ENCODE measurements at regions not wholly inside any gene's neighbourhood (a gene's known extent, or its start where the extent isn't known, plus 50 kb on each side); places are given as distances from the start of the nearest gene placed in this dataset.
"Not testable (repeated sequence)": the region's sequence is repeated elsewhere in the genome, so short reads cannot be mapped to it uniquely, and the experiment has no call there.

DNA sequence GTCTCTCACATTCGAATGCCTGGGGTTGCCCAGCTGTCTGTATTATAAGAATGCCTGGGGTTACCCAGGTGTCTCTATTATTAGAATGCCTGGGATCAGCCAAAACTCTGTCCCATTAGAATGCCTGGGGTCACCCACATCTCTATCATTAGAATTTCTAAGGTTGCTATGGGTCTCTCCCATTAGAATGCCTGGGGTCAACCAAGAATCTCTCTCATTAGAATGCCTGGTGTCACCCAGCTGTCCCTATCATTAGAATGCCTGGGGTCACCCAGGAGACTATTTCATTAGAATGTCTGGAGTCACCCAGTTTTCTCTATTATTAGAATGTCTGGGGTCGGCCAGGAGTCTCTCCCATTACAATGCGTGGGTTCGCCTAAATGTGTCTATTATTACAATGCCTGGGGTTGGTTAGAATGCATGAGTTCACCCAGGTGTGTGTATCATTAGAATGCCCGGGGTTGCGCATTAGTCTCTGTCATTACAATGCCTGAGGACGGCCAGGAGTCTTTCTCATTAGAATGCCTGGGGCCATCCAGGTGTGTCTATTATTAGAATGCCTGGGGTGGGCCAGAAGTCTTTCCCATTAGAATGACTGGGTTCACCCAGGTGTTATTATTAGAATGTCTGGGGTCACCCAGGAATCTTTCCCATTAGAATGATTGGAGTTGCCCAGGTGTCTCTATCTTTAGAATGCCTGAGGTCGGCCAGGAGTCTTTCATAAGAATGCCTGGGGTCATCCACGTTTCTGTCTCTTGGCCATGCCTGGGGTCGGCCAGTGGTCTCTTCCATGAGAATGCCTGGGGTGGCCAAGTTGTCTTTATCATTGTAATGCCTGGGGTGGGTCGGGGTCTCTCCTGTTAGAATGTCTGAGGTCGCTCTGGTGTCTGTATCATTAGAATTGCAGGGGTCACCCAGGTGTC is 59.6 kb downstream of the RNF187 start:
- no peak for DNase-seq (ENCODE audit: low spot score)

DNA sequence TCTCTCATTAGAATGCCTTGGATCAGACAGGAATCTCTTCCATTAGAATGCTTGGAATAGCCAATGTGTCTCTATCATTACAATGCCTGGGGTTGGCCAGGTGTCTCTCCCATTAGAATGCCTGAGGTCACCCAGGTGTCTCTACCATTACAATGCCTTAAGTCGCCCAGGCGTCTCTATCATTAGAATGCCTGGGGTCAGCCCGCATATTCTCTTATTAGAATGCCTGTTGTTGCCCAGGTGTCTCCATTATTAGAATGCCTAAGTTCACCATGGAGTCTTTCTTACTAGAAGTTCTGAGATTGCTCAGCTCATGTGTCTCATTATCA is 60.2 kb downstream of the RNF187 start:
- no peak for DNase-seq (ENCODE audit: low spot score)

- no peak for DNase-seq (ENCODE audit: low spot score)
Observed at GRCh38 chr1:228548788-228549187, 61.6 kb downstream of the RNF187 start.

- DNase-seq (ENCODE audit: low spot score): no peak
Observed at GRCh38 chr1:228552596-228553176, 65.5 kb downstream of the RNF187 start.

DNA sequence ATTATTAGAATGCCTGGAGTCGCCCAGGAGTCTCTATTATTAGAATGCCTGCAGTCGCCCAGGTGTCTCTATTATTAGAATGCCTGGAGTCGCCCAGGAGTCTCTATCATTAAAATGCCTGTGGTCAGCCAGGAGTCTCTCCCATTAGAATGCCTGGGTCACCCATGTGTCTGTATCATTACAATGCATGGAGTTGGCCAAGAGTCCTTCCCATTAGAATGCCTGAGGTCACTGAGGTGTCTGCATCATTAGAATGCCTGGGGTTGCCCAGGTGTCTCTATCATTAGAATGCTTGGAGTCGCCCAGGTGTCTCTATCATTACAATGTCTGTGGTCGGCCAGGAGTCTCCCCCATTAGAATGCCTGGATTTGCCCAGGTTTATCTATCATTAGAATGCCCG is 66.9 kb downstream of the RNF187 start:
- DNase-seq (ENCODE audit: low spot score): peak; percentile 73

- DNase-seq (ENCODE audit: low spot score): no peak
Observed at GRCh38 chr1:228555074-228555994, 68.2 kb downstream of the RNF187 start.

GRCh38 chr1:228556634-228557430 is 69.7 kb downstream of the RNF187 start:
- DNase-seq (ENCODE audit: low spot score): not testable (repeated sequence)
